ENCODE measurements at regions not wholly inside any gene's neighbourhood (a gene's known extent, or its start where the extent isn't known, plus 50 kb on each side); places are given as distances from the start of the nearest gene placed in this dataset.

DNA sequence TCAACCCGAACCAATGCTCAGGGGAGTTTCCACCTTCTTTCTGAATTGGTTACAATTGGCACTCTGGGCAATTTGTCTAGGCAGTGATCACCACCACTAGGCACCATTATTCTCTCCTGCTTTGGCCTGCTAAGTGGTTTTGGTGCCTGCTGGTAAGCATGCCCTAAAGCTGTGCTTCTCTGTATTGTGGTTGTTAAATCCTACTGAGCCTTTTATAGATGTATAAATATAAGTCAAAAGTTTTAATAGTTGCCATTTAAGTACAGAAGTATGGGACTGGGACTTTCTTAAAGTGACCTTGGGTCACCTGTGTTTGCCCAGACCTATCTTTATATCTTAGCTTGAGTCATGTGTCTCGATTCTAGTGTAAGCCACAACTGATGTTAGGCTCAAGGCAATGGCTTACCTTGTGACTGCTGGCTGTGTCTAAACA lies 475.9 kb downstream of the SLC16A7 start:
- TF ChIP-seq, protein P1, sequence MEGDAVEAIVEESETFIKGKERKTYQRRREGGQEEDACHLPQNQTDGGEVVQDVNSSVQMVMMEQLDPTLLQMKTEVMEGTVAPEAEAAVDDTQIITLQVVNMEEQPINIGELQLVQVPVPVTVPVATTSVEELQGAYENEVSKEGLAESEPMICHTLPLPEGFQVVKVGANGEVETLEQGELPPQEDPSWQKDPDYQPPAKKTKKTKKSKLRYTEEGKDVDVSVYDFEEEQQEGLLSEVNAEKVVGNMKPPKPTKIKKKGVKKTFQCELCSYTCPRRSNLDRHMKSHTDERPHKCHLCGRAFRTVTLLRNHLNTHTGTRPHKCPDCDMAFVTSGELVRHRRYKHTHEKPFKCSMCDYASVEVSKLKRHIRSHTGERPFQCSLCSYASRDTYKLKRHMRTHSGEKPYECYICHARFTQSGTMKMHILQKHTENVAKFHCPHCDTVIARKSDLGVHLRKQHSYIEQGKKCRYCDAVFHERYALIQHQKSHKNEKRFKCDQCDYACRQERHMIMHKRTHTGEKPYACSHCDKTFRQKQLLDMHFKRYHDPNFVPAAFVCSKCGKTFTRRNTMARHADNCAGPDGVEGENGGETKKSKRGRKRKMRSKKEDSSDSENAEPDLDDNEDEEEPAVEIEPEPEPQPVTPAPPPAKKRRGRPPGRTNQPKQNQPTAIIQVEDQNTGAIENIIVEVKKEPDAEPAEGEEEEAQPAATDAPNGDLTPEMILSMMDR (IDR thresholded peaks at IDR 0.05): no peak
- TF ChIP-seq POLR2A (IDR thresholded peaks at IDR 0.05) (no peak), POLR2AphosphoS5 (IDR thresholded peaks at IDR 0.05) (no peak), EP300 (IDR thresholded peaks at IDR 0.05) (no peak)
